ENCODE measurements at regions not wholly inside any gene's neighbourhood (a gene's known extent, or its start where the extent isn't known, plus 50 kb on each side); places are given as distances from the start of the nearest gene placed in this dataset.
A peak's percentile ranks its signal among the peaks of the same experiment; 100 is the strongest.
"Not testable (repeated sequence)": the region's sequence is repeated elsewhere in the genome, so short reads cannot be mapped to it uniquely, and the experiment has no call there.

DNA sequence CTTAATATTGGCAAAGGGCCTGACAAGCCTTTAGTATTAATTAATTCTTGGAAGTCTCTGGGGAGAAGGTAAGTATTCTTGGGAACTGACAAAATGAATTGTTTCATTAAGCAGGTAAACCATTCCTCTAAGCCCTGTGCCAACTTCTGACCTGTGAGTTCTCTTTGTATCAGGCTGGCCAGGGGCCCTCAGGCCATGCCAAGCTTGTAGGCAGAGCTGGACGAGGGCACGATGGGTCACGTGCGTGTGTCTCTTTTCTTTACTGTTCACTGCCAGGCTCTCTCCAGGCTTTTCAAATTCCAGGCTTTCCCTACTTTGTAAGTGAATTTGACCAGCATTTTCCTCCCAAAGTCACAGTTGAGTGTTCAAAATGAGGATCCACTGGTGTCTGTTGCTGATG lies 112.4 kb downstream of the NRN1 start:
- Histone ChIP-seq H3K9ac (ENCODE audit: low read depth, low read length) (no peak overlapping the region), H3K9me3 (ENCODE audit: insufficient read depth, low read depth, low read length) (peaks cover 10% of the 10 kb centered on the region), H3K27ac (ENCODE audit: low read length) (no peak overlapping the region), H3K4me3 (ENCODE audit: low read length) (no peak overlapping the region), H3K27me3 (ENCODE audit: insufficient read depth, low read length) (no peaks in the 10 kb centered on the region), H3K4me1 (ENCODE audit: insufficient read depth, low read length) (no peaks in the 10 kb centered on the region), H3K36me3 (ENCODE audit: insufficient read depth, low read depth, low read length) (no peaks in the 10 kb centered on the region)

DNA sequence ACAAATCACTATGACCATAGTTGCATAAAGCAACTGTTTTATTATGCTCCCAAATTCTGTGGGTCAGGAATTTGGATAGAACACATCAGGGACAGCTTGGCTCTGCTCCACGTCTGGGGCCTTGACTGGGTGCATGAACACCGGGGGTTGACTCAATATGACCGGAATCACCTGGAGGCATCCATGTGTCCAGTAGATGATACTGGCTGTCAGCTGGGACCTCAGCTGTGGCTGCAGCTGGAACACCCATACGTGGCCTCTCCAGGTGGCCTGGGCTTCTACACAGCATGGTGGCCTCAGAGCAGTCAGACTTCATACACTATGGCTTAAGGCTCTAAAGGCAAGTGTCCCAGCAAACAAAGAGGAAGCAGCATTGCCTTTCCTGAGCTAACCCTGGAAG lies 113.4 kb downstream of the NRN1 start:
- Histone ChIP-seq H3K27ac (ENCODE audit: low read length) (no peak overlapping the region), H3K4me1 (ENCODE audit: insufficient read depth, low read length) (no peaks in the 10 kb centered on the region), H3K4me3 (ENCODE audit: low read length) (no peak overlapping the region), H3K27me3 (ENCODE audit: insufficient read depth, low read length) (no peaks in the 10 kb centered on the region), H3K9ac (ENCODE audit: low read depth, low read length) (no peak overlapping the region), H3K36me3 (ENCODE audit: insufficient read depth, low read depth, low read length) (no peaks in the 10 kb centered on the region), H3K9me3 (ENCODE audit: insufficient read depth, low read depth, low read length) (peaks cover 10% of the 10 kb centered on the region)

DNA sequence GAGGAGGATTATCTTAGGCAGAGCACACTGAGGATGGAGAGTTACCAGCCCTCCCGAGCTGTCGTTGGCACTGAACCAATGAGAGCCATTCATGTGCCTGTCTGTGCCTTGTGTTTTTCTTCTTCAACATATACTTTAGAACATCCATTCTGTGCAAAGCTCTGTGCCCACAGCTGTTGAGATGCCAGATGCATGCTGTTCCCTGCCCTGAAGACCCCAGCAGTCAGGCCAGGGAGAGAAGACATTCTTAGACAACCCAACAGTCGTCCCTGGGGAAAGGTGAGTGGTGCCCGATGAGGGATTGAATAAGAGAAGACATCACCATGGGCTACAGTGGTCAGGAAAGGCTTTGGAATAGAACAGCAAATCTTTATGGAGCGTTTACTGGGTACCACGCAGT lies 114.1 kb downstream of the NRN1 start:
- no peaks in the 10 kb centered on the region for H3K36me3 ChIP-seq (ENCODE audit: insufficient read depth, low read depth, low read length)
- H3K27me3 ChIP-seq (ENCODE audit: insufficient read depth, low read length) = no peaks in the 10 kb centered on the region
- no peak overlapping the region for H3K9ac ChIP-seq (ENCODE audit: low read depth, low read length)
- no peaks in the 10 kb centered on the region for H3K4me1 ChIP-seq (ENCODE audit: insufficient read depth, low read length)
- H3K4me3 ChIP-seq (ENCODE audit: low read length) = peak overlapping the region; percentile 56
- peaks cover 10% of the 10 kb centered on the region for H3K9me3 ChIP-seq (ENCODE audit: insufficient read depth, low read depth, low read length)
- no peak overlapping the region for H3K27ac ChIP-seq (ENCODE audit: low read length)

DNA sequence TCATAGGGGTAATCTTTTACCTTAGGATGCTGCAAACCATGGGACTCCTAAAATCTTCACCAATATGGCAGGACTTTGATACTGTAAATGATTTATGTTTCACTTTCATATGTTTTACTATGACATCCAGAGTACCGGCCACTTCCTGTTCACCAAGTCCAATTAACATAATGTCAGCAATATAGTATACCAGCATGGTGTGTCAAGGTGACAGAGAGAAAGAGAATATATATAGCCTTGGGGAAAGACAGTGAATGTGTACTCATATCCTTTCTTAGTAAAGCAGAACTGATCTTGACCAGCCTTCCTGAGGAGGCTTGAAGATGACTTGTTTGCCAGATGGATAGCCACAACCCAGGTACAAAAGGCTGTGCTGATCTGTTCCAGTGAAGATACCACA lies 127.9 kb downstream of the NRN1 start:
- H3K36me3 ChIP-seq (ENCODE audit: insufficient read depth, low read depth, low read length) = no peaks in the 10 kb centered on the region
- no peak overlapping the region for H3K27ac ChIP-seq (ENCODE audit: low read length)
- no peak overlapping the region for H3K9ac ChIP-seq (ENCODE audit: low read depth, low read length)
- no peaks in the 10 kb centered on the region for H3K9me3 ChIP-seq (ENCODE audit: insufficient read depth, low read depth, low read length)
- no peaks in the 10 kb centered on the region for H3K27me3 ChIP-seq (ENCODE audit: insufficient read depth, low read length)
- no peaks in the 10 kb centered on the region for H3K4me1 ChIP-seq (ENCODE audit: insufficient read depth, low read length)
- no peak overlapping the region for H3K4me3 ChIP-seq (ENCODE audit: low read length)

DNA sequence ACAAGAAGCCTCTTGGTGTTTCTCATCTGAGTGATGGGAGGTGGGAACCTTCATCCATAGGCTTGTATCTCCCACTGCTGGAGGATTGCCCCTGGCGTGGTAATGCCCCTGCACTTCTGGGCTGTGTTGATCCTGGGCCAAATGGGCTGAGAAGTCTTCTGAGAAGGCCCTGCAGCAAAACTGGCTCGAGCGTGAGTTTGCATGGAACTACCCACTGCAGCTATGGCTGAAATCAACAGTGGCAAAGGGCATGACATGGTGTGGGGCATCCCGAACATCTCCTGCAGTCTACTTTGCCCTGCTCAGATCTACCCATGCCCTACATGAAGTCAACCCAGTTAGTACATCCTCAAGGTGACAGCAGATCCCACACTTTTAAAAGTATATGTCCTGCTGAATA lies 130.6 kb downstream of the NRN1 start:
- Histone ChIP-seq H3K4me1 (ENCODE audit: insufficient read depth, low read length) (no peaks in the 10 kb centered on the region), H3K4me3 (ENCODE audit: low read length) (no peak overlapping the region), H3K9me3 (ENCODE audit: insufficient read depth, low read depth, low read length) (peaks cover 3% of the 10 kb centered on the region; the same call in 1 of the 2 replicates), H3K9ac (ENCODE audit: low read depth, low read length) (no peak overlapping the region), H3K27ac (ENCODE audit: low read length) (no peak overlapping the region), H3K36me3 (ENCODE audit: insufficient read depth, low read depth, low read length) (no peaks in the 10 kb centered on the region), H3K27me3 (ENCODE audit: insufficient read depth, low read length) (no peaks in the 10 kb centered on the region)

DNA sequence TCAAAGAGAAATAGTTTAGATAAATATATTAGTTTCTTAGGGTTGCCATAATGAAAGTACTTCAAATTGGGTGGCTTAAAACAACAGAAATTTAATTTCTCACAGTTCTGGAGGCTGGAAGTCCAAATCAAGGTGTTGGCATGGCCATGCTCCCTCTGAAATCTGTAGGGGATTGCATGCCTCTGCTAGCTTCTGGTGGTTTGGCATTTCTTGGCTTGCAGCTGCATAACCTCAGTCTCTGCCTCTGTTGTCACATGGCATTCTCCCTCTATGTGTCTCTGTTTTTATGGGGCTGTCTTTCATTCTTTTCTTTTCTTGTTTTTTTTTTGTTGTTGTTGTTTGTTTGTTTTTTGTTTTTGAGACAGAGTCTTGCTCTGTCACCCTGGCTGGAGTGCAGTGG lies 132.7 kb downstream of the NRN1 start:
- H3K27me3 ChIP-seq (ENCODE audit: insufficient read depth, low read length); H3K4me1 ChIP-seq (ENCODE audit: insufficient read depth, low read length); H3K9me3 ChIP-seq (ENCODE audit: insufficient read depth, low read depth, low read length); H3K36me3 ChIP-seq (ENCODE audit: insufficient read depth, low read depth, low read length); H3K4me3 ChIP-seq (ENCODE audit: low read length); H3K9ac ChIP-seq (ENCODE audit: low read depth, low read length); H3K27ac ChIP-seq (ENCODE audit: low read length): not testable (repeated sequence)

DNA sequence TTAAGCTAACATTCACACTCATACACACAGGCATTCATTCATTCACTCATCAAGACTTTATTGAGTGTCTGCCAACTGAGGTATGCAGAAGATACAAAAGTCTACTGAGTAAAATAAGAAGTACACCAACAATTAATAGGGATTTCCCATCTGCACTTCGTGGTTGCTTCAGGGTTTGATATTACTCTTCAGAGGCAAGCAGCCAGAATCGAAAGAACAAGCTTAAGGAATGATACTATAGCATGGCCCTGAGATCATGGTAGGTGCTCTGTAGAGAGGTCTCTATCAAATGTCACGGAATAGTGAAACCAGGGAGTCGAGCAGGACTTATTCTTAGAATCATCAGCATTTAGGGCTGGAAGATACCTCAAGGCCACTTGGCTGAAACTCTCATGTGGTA lies 135.4 kb downstream of the NRN1 start:
- no peak overlapping the region for H3K9ac ChIP-seq (ENCODE audit: low read depth, low read length)
- no peak overlapping the region for H3K27ac ChIP-seq (ENCODE audit: low read length)

DNA sequence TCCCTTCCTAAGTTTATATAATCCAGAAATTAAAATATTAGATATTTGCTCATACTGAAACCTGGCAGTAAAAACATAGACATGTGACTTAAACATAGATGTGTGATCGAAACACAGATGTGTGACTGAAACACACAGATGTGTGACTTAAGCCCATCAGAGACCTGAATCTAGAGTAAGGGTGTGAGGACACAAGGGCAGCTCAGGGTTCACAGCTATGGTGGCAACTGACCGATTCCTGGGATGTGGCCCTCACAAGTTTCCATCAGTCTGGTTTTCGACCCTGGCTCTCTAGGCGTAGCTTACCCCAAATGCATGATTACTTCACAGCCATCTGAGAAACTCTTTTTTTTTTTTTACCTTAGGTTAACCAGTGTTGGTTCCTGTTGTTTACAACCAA lies 137.0 kb downstream of the NRN1 start:
- no peak overlapping the region for H3K27ac ChIP-seq (ENCODE audit: low read length)
- no peaks in the 10 kb centered on the region for H3K36me3 ChIP-seq (ENCODE audit: insufficient read depth, low read depth, low read length)
- H3K4me1 ChIP-seq (ENCODE audit: insufficient read depth, low read length) = no peaks in the 10 kb centered on the region

More for the DNA sequence above, 135.4 kb downstream of the NRN1 start:
- Histone ChIP-seq H3K4me3 (ENCODE audit: low read length) (no peak overlapping the region), H3K4me1 (ENCODE audit: insufficient read depth, low read length) (no peaks in the 10 kb centered on the region), H3K27me3 (ENCODE audit: insufficient read depth, low read length) (no peaks in the 10 kb centered on the region), H3K9me3 (ENCODE audit: insufficient read depth, low read depth, low read length) (peaks cover 9% of the 10 kb centered on the region; the same call in 1 of the 2 replicates), H3K36me3 (ENCODE audit: insufficient read depth, low read depth, low read length) (no peaks in the 10 kb centered on the region)

DNA sequence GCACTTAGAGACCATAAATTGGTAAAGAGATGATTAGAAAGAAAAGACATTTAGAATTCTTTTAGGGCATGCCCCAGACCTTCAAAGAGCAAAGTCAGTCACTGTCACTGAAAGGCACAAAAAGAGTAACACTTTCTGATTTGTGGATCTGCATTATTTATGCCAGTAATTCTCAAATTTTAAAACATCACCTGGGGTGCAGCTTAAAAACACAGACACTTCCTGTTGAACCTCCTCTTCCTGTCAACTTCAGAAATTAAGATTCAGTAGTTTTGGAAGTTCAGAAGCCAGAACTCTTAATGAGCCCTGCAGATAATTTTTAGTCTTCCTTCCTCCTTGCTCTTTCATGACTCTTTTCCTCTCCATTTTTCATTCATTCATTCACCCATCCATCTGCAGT lies 137.5 kb downstream of the NRN1 start:
- Histone ChIP-seq H3K4me3 (ENCODE audit: low read length) (no peak overlapping the region), H3K4me1 (ENCODE audit: insufficient read depth, low read length) (no peaks in the 10 kb centered on the region), H3K36me3 (ENCODE audit: insufficient read depth, low read depth, low read length) (no peaks in the 10 kb centered on the region), H3K27ac (ENCODE audit: low read length) (no peak overlapping the region), H3K9ac (ENCODE audit: low read depth, low read length) (no peak overlapping the region), H3K9me3 (ENCODE audit: insufficient read depth, low read depth, low read length) (peaks cover 9% of the 10 kb centered on the region; the same call in 1 of the 2 replicates), H3K27me3 (ENCODE audit: insufficient read depth, low read length) (no peaks in the 10 kb centered on the region)

More for the DNA sequence above, 137.0 kb downstream of the NRN1 start:
- Histone ChIP-seq H3K27me3 (ENCODE audit: insufficient read depth, low read length) (no peaks in the 10 kb centered on the region), H3K4me3 (ENCODE audit: low read length) (no peak overlapping the region), H3K9ac (ENCODE audit: low read depth, low read length) (no peak overlapping the region), H3K9me3 (ENCODE audit: insufficient read depth, low read depth, low read length) (peaks cover 9% of the 10 kb centered on the region; the same call in 1 of the 2 replicates)

DNA sequence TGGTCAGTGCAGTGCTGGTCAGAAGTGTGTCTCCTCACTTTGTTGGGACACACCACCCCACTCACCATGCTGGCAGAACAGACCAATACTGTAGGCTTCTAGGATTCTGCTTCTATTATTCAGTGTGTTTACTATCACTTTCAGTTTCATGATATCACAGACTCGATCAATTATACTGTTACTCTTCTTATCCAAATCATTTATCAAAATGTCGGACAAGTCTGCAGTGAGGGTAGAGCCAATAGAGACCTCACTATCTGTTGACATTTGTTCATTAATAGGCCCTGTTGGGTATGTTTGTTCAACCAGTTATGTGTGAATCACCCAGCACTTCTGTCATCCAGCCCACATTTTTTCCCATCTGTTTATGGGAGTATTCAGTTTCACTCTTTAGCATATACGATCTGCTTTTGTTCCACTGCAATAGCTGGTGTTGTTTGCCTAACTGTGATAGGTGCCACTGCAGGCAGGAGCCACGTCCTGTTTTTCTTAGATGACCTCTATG lies 140.1 kb downstream of the NRN1 start:
- Histone ChIP-seq H3K9ac (ENCODE audit: low read depth, low read length) (no peak overlapping the region), H3K36me3 (ENCODE audit: insufficient read depth, low read depth, low read length) (no peaks in the 10 kb centered on the region), H3K27ac (ENCODE audit: low read length) (no peak overlapping the region), H3K4me3 (ENCODE audit: low read length) (no peak overlapping the region), H3K27me3 (ENCODE audit: insufficient read depth, low read length) (no peaks in the 10 kb centered on the region), H3K4me1 (ENCODE audit: insufficient read depth, low read length) (no peaks in the 10 kb centered on the region), H3K9me3 (ENCODE audit: insufficient read depth, low read depth, low read length) (peaks cover 9% of the 10 kb centered on the region; the same call in 1 of the 2 replicates)

DNA sequence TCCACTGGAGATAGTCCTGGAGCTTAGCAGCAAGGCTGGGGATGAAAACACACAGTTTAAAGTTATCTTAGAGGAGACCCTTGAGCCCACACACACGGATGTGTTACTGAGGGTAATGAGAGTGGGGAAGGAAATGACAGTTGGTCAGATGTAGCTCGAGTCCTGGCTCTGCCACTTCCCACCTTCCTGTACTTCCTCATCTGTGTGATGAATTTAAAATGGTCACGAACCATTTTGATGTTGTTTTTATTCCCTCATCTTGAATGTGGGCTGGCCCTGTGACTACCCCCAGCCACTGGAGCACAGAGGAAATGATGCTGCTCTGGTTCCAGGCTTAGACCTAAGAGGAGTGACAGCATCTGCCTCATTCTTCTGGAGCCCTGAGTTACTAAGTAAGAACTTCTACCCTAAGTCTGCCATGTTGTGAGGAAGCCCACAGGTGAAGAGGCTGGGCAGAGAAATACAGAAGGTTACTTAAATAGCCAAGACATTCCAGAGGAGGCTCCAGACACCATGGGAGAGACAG lies 141.2 kb downstream of the NRN1 start:
- H3K4me1 ChIP-seq (ENCODE audit: insufficient read depth, low read length) = no peaks in the 10 kb centered on the region
- no peak overlapping the region for H3K9ac ChIP-seq (ENCODE audit: low read depth, low read length)
- H3K9me3 ChIP-seq (ENCODE audit: insufficient read depth, low read depth, low read length) = peaks cover under 1% of the 10 kb centered on the region; the same call in 1 of the 2 replicates
- no peak overlapping the region for H3K27ac ChIP-seq (ENCODE audit: low read length)
- no peak overlapping the region for H3K4me3 ChIP-seq (ENCODE audit: low read length)
- no peaks in the 10 kb centered on the region for H3K27me3 ChIP-seq (ENCODE audit: insufficient read depth, low read length)
- no peaks in the 10 kb centered on the region for H3K36me3 ChIP-seq (ENCODE audit: insufficient read depth, low read depth, low read length)

DNA sequence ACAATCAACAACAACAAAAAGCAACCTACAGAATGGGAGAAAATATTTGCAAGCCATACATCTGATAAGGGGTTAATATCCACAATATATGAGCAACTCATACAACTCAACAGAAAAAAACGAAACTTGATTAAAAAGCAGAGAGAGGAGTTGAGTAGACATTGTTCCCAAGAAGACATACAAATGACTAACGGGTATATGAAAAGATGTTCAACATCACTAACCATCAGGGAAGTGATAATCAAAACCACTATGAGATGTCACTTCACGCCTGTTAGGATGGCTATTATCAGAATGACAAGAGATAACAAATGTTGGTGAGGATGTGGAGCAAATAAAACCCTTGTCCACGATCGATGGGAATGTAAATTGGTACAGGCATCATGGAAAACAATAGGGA lies 145.9 kb downstream of the NRN1 start:
- H3K9ac ChIP-seq (ENCODE audit: low read depth, low read length) = no peak overlapping the region
- H3K36me3 ChIP-seq (ENCODE audit: insufficient read depth, low read depth, low read length) = no peaks in the 10 kb centered on the region
- no peaks in the 10 kb centered on the region for H3K27me3 ChIP-seq (ENCODE audit: insufficient read depth, low read length)
- no peak overlapping the region for H3K27ac ChIP-seq (ENCODE audit: low read length)
- no peak overlapping the region for H3K4me3 ChIP-seq (ENCODE audit: low read length)
- H3K9me3 ChIP-seq (ENCODE audit: insufficient read depth, low read depth, low read length) = no peaks in the 10 kb centered on the region
- no peaks in the 10 kb centered on the region for H3K4me1 ChIP-seq (ENCODE audit: insufficient read depth, low read length)
